Panc1 (cell line): ENCODE measurements at regions not wholly inside any gene's neighbourhood (a gene's known extent, or its start where the extent isn't known, plus 50 kb on each side); places are given as distances from the start of the nearest gene placed in this dataset. TPM values are rescaled to one million over a fixed set of nuclear protein-coding genes. Genes with fewer than 3 reads are reported as not detected.
A peak's percentile ranks its signal among the peaks of the same experiment; 100 is the strongest.

Source experiments
- ATAC-seq: fragments of 200-7000 bp; cut with Tn5 transposase; 2 replicates; pipeline ENCODE4 v1.9.1; 2020; ENCODE audit warnings: mild to moderate bottlenecking, moderate library complexity
- BruUV-seq: library from RNA; stranded (reverse); fragments of 400-500 nt; replicated peaks from 2 replicates; lab custom pipeline; 2021; lab: Mats Ljungman, UMichigan
- CTCF ChIA-PET: fragments of 300-600 bp; sonication (Branson Sonifier 250); formaldehyde crosslinking; loops from one replicate; lab custom pipeline; 2022; ENCODE audit warnings: antibody characterized with exemption; lab: Charles Lee
- POLR2A ChIA-PET: fragments of 300-600 bp; sonication (Branson Sonifier 250); formaldehyde crosslinking; loops from one replicate; lab custom pipeline; 2022; ENCODE audit warnings: antibody characterized with exemption; lab: Charles Lee
- DNase-seq: peaks from one replicate; pipeline ENCODE4 v3.0.0-alpha.2; 2010; ENCODE audit warnings: low read depth, low spot score
- H3K27ac ChIP-seq: 2 replicates; pipeline ENCODE4 v1.5.1; 2011; ENCODE audit warnings: mild to moderate bottlenecking, low read length, inconsistent platforms
- H3K27me3 ChIP-seq: fragments of 200-500 bp; sonication (Bioruptor generic); 2 replicates; pipeline ENCODE4 v1.6.0; 2014; ENCODE audit warnings: low read length, inconsistent platforms; ENCODE audit not compliant: control insufficient read depth, insufficient read depth
- H3K36me3 ChIP-seq: fragments of 200-500 bp; sonication (Bioruptor generic); 2 replicates; pipeline ENCODE4 v1.5.1; 2014; ENCODE audit warnings: inconsistent platforms, mild to moderate bottlenecking, low read length, moderate library complexity; ENCODE audit not compliant: control insufficient read depth, insufficient read depth
- H3K4me1 ChIP-seq: 2 replicates; pipeline ENCODE4 v1.5.1; 2011; ENCODE audit warnings: inconsistent platforms, mild to moderate bottlenecking, low read length, moderate library complexity; ENCODE audit not compliant: control insufficient read depth, insufficient read depth
- H3K4me3 ChIP-seq, 2 experiments: 2 replicates each; pipeline ENCODE4 v1.5.1; 2011 to 2012; ENCODE audit warnings: low read depth in 2 of 2, low read length in 2 of 2, mild to moderate bottlenecking in 2 of 2, inconsistent platforms in 1 of 2, moderate library complexity in 1 of 2
- H3K9me3 ChIP-seq: fragments of 200-500 bp; sonication (Bioruptor generic); 2 replicates; pipeline ENCODE4 v1.5.1; 2014; ENCODE audit warnings: low read depth, mild to moderate bottlenecking, inconsistent platforms, low read length, moderate library complexity; ENCODE audit not compliant: control insufficient read depth, insufficient read depth
- CTCF ChIP-seq: fragments of 450-650 bp; IDR thresholded peaks from 2 replicates; pipeline ENCODE4 v1.5.1; 2017; ENCODE audit warnings: mild to moderate bottlenecking
- POLR2AphosphoS5 ChIP-seq: IDR thresholded peaks from 2 replicates; pipeline ENCODE4 v1.6.1; 2012; ENCODE audit warnings: mild to moderate bottlenecking, low read depth, low read length, moderate library complexity
- REST ChIP-seq, 2 experiments: IDR thresholded peaks; 2 replicates each; pipeline ENCODE4 v1.6.1; 2011 to 2012; ENCODE audit warnings: low read depth in 2 of 2, control low read depth in 1 of 2, low read length in 1 of 2, mild to moderate bottlenecking in 1 of 2, moderate library complexity in 1 of 2; ENCODE audit not compliant: insufficient read depth in 1 of 2
- SIN3A ChIP-seq: IDR thresholded peaks from 2 replicates; pipeline ENCODE4 v1.6.1; 2012; ENCODE audit warnings: low read depth, mild to moderate bottlenecking, low read length, moderate library complexity, borderline replicate concordance; ENCODE audit not compliant: insufficient read depth
- TCF7L2 ChIP-seq: IDR thresholded peaks from 2 replicates; pipeline ENCODE4 v1.6.1; 2011; ENCODE audit warnings: mild to moderate bottlenecking, low read depth, low read length, inconsistent platforms
- in situ Hi-C: cut with HindIII; loops from 2 replicates; pipeline ENCODE4 v1.10.0; 2016; ENCODE audit warnings: low sequenced_read_pairs, low pct_unique_long_range_greater_than_20kb
- intact Hi-C: fragments of 100-400 bp; cut with micrococcal nuclease; formaldehyde crosslinking; loops from one replicate; pipeline ENCODE4 v1.10.0; 2022; ENCODE audit not compliant: unreplicated experiment
- microRNA-seq: library from miRNA; unstranded; fragments of <30 nt; microRNA quantifications from one replicate; pipeline ENCODE4 v1.1.0, GENCODE V29; 2020; ENCODE audit not compliant: unreplicated experiment

GRCh38 chr14:106883218-106883692, 1356.9 kb downstream of the TMEM121 start:
- Histone ChIP-seq H3K27me3 (no peaks in the 10 kb centered on the region), H3K4me1 (no peaks in the 10 kb centered on the region), H3K27ac (no peak overlapping the region), H3K36me3 (no peaks in the 10 kb centered on the region), H3K4me3 (no peak overlapping the region), H3K9me3 (no peaks in the 10 kb centered on the region)
- intact Hi-C loops = no loop called here
- CTCF ChIA-PET = no interaction called here
- ATAC-seq (no peak), DNase-seq (no peak)
- no peak for TF ChIP-seq REST (IDR thresholded peaks at IDR 0.05; ENCODE audit: insufficient read depth in 1 of 2, low read depth in 2 of 2, low read length in 1 of 2)
- peak; percentile 25 for TF ChIP-seq CTCF
- TF ChIP-seq SIN3A = no peak
- TF ChIP-seq POLR2AphosphoS5 = no peak
- TF ChIP-seq TCF7L2 = no peak
- in situ Hi-C loops = no loop called here
- no TSS peak for BruUV-seq
- POLR2A ChIA-PET = no interaction called here

Small RNA genes lying in the stretch of these regions (microRNA-seq; reads per million reads assigned to microRNA genes)
- gene MIR4507 = not detected
- gene MIR4537 = not detected
- gene MIR4538 = not detected
- not detected for gene MIR4539
- gene MIR5195 = not detected
- not detected for gene MIR8071-1
- gene MIR8071-2 = not detected
